DMS 273 (cell line): ENCODE measurements at regions not wholly inside any gene's neighbourhood (a gene's known extent, or its start where the extent isn't known, plus 50 kb on each side); places are given as distances from the start of the nearest gene placed in this dataset.
"Not testable (repeated sequence)": the region's sequence is repeated elsewhere in the genome, so short reads cannot be mapped to it uniquely, and the experiment has no call there.

ENCODE experiments used
- DNase-seq: peaks from one replicate; lab custom pipeline; 2025; ENCODE audit not compliant: unreplicated experiment; lab: John Stamatoyannopoulos, UW

- no peak for DNase-seq
Observed at GRCh38 chr2:53212576-53212975, 555.0 kb upstream of the CHAC2 start.

GRCh38 chr2:53211201-53211774, 556.3 kb upstream of the CHAC2 start:
- no peak for DNase-seq

GRCh38 chr2:53210538-53210937, 557.1 kb upstream of the CHAC2 start:
- DNase-seq = peak; percentile 61

GRCh38 chr2:53209679-53210458, 557.7 kb upstream of the CHAC2 start:
- no peak for DNase-seq

- no peak for DNase-seq
Observed at GRCh38 chr2:53208815-53209214, 558.8 kb upstream of the CHAC2 start.

- not testable (repeated sequence) for DNase-seq
Observed at GRCh38 chr2:53206226-53206625, 561.4 kb upstream of the CHAC2 start.

GRCh38 chr2:53202063-53202462, 565.5 kb upstream of the CHAC2 start:
- DNase-seq = peak; percentile 50

- no peak for DNase-seq
Observed at GRCh38 chr2:53200072-53200471, 567.5 kb upstream of the CHAC2 start.

- DNase-seq = no peak
Observed at GRCh38 chr2:53188851-53189510, 578.6 kb upstream of the CHAC2 start.

- peak; percentile 50 for DNase-seq
Observed at GRCh38 chr2:53183581-53183980, 584.0 kb upstream of the CHAC2 start.

GRCh38 chr2:53182601-53183000, 585.0 kb upstream of the CHAC2 start:
- DNase-seq = peak; percentile 39

- no peak for DNase-seq
Observed at GRCh38 chr2:53181759-53182158, 585.8 kb upstream of the CHAC2 start.

GRCh38 chr2:53177327-53177726, 590.3 kb upstream of the CHAC2 start:
- no peak for DNase-seq

GRCh38 chr2:53174539-53174938, 593.1 kb upstream of the CHAC2 start:
- no peak for DNase-seq

- DNase-seq = no peak
Observed at GRCh38 chr2:53173698-53174455, 593.7 kb upstream of the CHAC2 start.

- DNase-seq = no peak
Observed at GRCh38 chr2:53173091-53173490, 594.5 kb upstream of the CHAC2 start.

GRCh38 chr2:53170466-53170865, 597.1 kb upstream of the CHAC2 start:
- peak; percentile 15 for DNase-seq

- DNase-seq = no peak
Observed at GRCh38 chr2:53167227-53167626, 600.4 kb upstream of the CHAC2 start.

- no peak for DNase-seq
Observed at GRCh38 chr2:53150146-53150545, 617.5 kb upstream of the CHAC2 start.

- DNase-seq = no peak
Observed at GRCh38 chr2:53148221-53148620, 619.4 kb upstream of the CHAC2 start.

GRCh38 chr2:53131416-53131815, 636.2 kb upstream of the CHAC2 start:
- DNase-seq = no peak
